H1 (cell line): ENCODE measurements at regions not wholly inside any gene's neighbourhood (a gene's known extent, or its start where the extent isn't known, plus 50 kb on each side); places are given as distances from the start of the nearest gene placed in this dataset.

Experiments used
- CTCF ChIA-PET: fragments of 300-600 bp; sonication (Branson Sonifier 250); formaldehyde crosslinking; loops from one replicate; lab custom pipeline; 2021; ENCODE audit not compliant: partially characterized antibody; lab: Charles Lee
- POLR2A ChIA-PET: fragments of 300-600 bp; sonication (Branson Sonifier 250); formaldehyde crosslinking; loops from one replicate; lab custom pipeline; 2021; ENCODE audit warnings: inconsistent platforms; ENCODE audit not compliant: partially characterized antibody; lab: Charles Lee
- DNase-seq, 2 experiments: peaks; one replicate each; pipeline versions ENCODE4 v3.0.0 to v3.0.0-alpha.2; 2010 to 2022; ENCODE audit warnings: low spot score in 2 of 2, low read depth in 1 of 2, mixed read lengths in 1 of 2
- FAIRE-seq: peaks from 2 replicates; lab custom pipeline; 2011; peaks lifted over from hg19 to GRCh38; lab: Jason Lieb, UNC
- H2AFZ ChIP-seq: 2 replicates; pipeline ENCODE4 v1.8.1; 2012; ENCODE audit warnings: low read length, inconsistent platforms
- H2AK5ac ChIP-seq: 2 replicates; pipeline ENCODE4 v1.6.1; 2013; ENCODE audit warnings: low read depth, low read length
- H2BK120ac ChIP-seq: replicated peaks from 2 replicates; pipeline ENCODE3; 2013; ENCODE audit warnings: low read depth, low read length, inconsistent platforms
- H2BK12ac ChIP-seq: 2 replicates; pipeline ENCODE4 v1.6.1; 2013; ENCODE audit warnings: low read depth, low read length
- H2BK15ac ChIP-seq: 2 replicates; pipeline ENCODE4 v1.6.1; 2013; ENCODE audit warnings: low read length
- H2BK20ac ChIP-seq: 2 replicates; pipeline ENCODE4 v1.6.1; 2013; ENCODE audit warnings: low read length
- H2BK5ac ChIP-seq: 2 replicates; pipeline ENCODE4 v1.6.1; 2013; ENCODE audit warnings: low read depth, low read length
- H3K14ac ChIP-seq: 2 replicates; pipeline ENCODE4 v1.6.1; 2013; ENCODE audit warnings: inconsistent platforms; ENCODE audit not compliant: insufficient read length
- H3K18ac ChIP-seq: 2 replicates; pipeline ENCODE4 v1.6.1; 2013; ENCODE audit warnings: low read length; ENCODE audit errors: extremely low read depth
- H3K23ac ChIP-seq: 2 replicates; pipeline ENCODE4 v1.6.1; 2013; ENCODE audit warnings: inconsistent platforms; ENCODE audit not compliant: insufficient read length
- H3K23me2 ChIP-seq: 2 replicates; pipeline ENCODE4 v1.6.1; 2013; ENCODE audit warnings: low read depth, low read length
- H3K27ac ChIP-seq: 2 replicates; pipeline ENCODE4 v1.6.1; 2011; ENCODE audit warnings: low read depth, low read length, inconsistent platforms
- H3K27me3 ChIP-seq, 4 experiments: replicated peaks in 1 of 4; 1 replicate in 1 of 4; 2 replicates in 3 of 4; pipeline versions ENCODE4 v1.6.1 to v1.8.1; 2011 to 2013; ENCODE audit warnings: low read length in 3 of 4, mild to moderate bottlenecking in 3 of 4, inconsistent platforms in 2 of 4, mixed read lengths in 2 of 4, moderate library complexity in 1 of 4; ENCODE audit not compliant: control insufficient read depth in 3 of 4, insufficient read depth in 3 of 4; ENCODE audit errors: extremely low read depth in 1 of 4
- H3K36me3 ChIP-seq, 4 experiments: 2 replicates each; pipeline versions ENCODE4 v1.6.1 to v1.8.1; 2011 to 2013; ENCODE audit warnings: mild to moderate bottlenecking in 4 of 4, low read length in 3 of 4, moderate library complexity in 2 of 4, control low read depth in 1 of 4, inconsistent platforms in 1 of 4; ENCODE audit not compliant: insufficient read depth in 4 of 4, control insufficient read depth in 2 of 4
- H3K4ac ChIP-seq: replicated peaks from 2 replicates; pipeline ENCODE3; 2013; ENCODE audit warnings: low read length, low read depth, mixed read lengths, inconsistent platforms; ENCODE audit not compliant: insufficient read length
- H3K4me1 ChIP-seq, 4 experiments: replicated peaks in 1 of 4; 1 replicate in 1 of 4; 2 replicates in 3 of 4; pipeline versions ENCODE4 v1.6.1 to v1.8.1; 2011 to 2013; ENCODE audit warnings: low read length in 3 of 4, inconsistent platforms in 2 of 4, mixed read lengths in 1 of 4; ENCODE audit not compliant: insufficient read depth in 4 of 4, control insufficient read depth in 3 of 4
- H3K4me2 ChIP-seq, 2 experiments: 2 replicates each; pipeline versions ENCODE4 v1.6.1 to v1.8.1; 2011 to 2013; ENCODE audit warnings: low read depth in 2 of 2, low read length in 2 of 2, control low read depth in 1 of 2, inconsistent platforms in 1 of 2, mild to moderate bottlenecking in 1 of 2; ENCODE audit not compliant: insufficient read depth in 1 of 2
- H3K4me3 ChIP-seq, 4 experiments: fragments of 200-600, 300-600 bp in 1 of 4; sonication (generic), shearing (Covaris generic), sonication (Bioruptor Twin) in 1 of 4; 2 replicates each; pipeline versions ENCODE4 v1.5.1 to v1.8.1; 2011 to 2016; ENCODE audit warnings: low read length in 4 of 4, low read depth in 3 of 4, control low read depth in 2 of 4, inconsistent platforms in 2 of 4, mild to moderate bottlenecking in 2 of 4, mixed read lengths in 1 of 4, moderate library complexity in 1 of 4; ENCODE audit not compliant: insufficient read depth in 2 of 4; ENCODE audit errors: extremely low read depth in 1 of 4
- H3K56ac ChIP-seq: replicated peaks from 2 replicates; pipeline ENCODE3; 2013; ENCODE audit warnings: low read depth, mild to moderate bottlenecking, mixed read lengths, low read length, inconsistent platforms; ENCODE audit not compliant: insufficient read length
- H3K79me1 ChIP-seq: 2 replicates; pipeline ENCODE4 v1.6.1; 2013; ENCODE audit warnings: low read depth, low read length, control low read depth
- H3K79me2 ChIP-seq, 2 experiments: 2 replicates each; pipeline versions ENCODE4 v1.6.1 to v1.8.1; 2012 to 2013; ENCODE audit warnings: low read length in 2 of 2, mild to moderate bottlenecking in 2 of 2, inconsistent platforms in 1 of 2; ENCODE audit not compliant: insufficient read depth in 2 of 2, control insufficient read depth in 1 of 2
- H3K9ac ChIP-seq, 4 experiments: replicated peaks in 1 of 4; 1 replicate in 1 of 4; 2 replicates in 3 of 4; pipeline versions ENCODE4 v1.6.1 to v1.8.1; 2011 to 2013; ENCODE audit warnings: low read depth in 3 of 4, low read length in 3 of 4, control low read depth in 2 of 4, mild to moderate bottlenecking in 2 of 4, moderate library complexity in 2 of 4, inconsistent platforms in 1 of 4; ENCODE audit errors: extremely low read depth in 1 of 4
- H3K9me3 ChIP-seq, 2 experiments: 2 replicates each; pipeline versions ENCODE4 v1.6.1 to v1.8.1; 2012 to 2013; ENCODE audit warnings: mild to moderate bottlenecking in 2 of 2, moderate library complexity in 2 of 2, control low read depth in 1 of 2, inconsistent platforms in 1 of 2, low read depth in 1 of 2, low read length in 1 of 2, mixed read lengths in 1 of 2; ENCODE audit not compliant: insufficient read depth in 2 of 2
- H4K20me1 ChIP-seq, 2 experiments: replicated peaks in 1 of 2; 2 replicates each; pipeline versions ENCODE3 to v1.8.1; 2011 to 2013; ENCODE audit warnings: inconsistent platforms in 2 of 2, low read length in 2 of 2, mild to moderate bottlenecking in 1 of 2; ENCODE audit not compliant: insufficient read depth in 2 of 2, control insufficient read depth in 1 of 2
- H4K5ac ChIP-seq: 2 replicates; pipeline ENCODE4 v1.6.1; 2013; ENCODE audit warnings: low read length, low read depth, mixed read lengths, inconsistent platforms; ENCODE audit not compliant: insufficient read length
- H4K8ac ChIP-seq: 2 replicates; pipeline ENCODE4 v1.8.0; 2013; ENCODE audit warnings: mild to moderate bottlenecking, moderate library complexity, low read length, inconsistent platforms; ENCODE audit not compliant: insufficient read depth; ENCODE audit errors: extremely low read depth
- H4K91ac ChIP-seq: replicated peaks from 2 replicates; pipeline ENCODE3; 2013; ENCODE audit warnings: low read length, mixed read lengths, inconsistent platforms; ENCODE audit not compliant: insufficient read length
- ASH2L ChIP-seq: fragments of 200-600, 300-600 bp; sonication (generic); IDR thresholded peaks from one replicate; pipeline ENCODE4 v1.7.1; 2017; ENCODE audit warnings: low read length
- CEBPB ChIP-seq: IDR thresholded peaks from 2 replicates; pipeline ENCODE4 v1.6.1; 2012; ENCODE audit warnings: low read depth, low read length
- CHD2 ChIP-seq: IDR thresholded peaks from 2 replicates; pipeline ENCODE4 v1.6.1; 2012; ENCODE audit warnings: low read length, improper control_type of control experiment
- CREB1 ChIP-seq: IDR thresholded peaks from 2 replicates; pipeline ENCODE4 v1.6.1; 2012; ENCODE audit warnings: inconsistent platforms
- EP300 ChIP-seq, 2 experiments: IDR thresholded peaks; 1 replicate in 1 of 2; 2 replicates in 1 of 2; pipeline ENCODE4 v1.6.1; 2011 to 2012; ENCODE audit warnings: low read depth in 2 of 2, low read length in 2 of 2, mild to moderate bottlenecking in 2 of 2, borderline replicate concordance in 1 of 2, inconsistent platforms in 1 of 2, moderate library complexity in 1 of 2
- HDAC2 ChIP-seq, 2 experiments: fragments of 300-600 bp in 1 of 2; sonication (generic) in 1 of 2; IDR thresholded peaks; 2 replicates each; pipeline ENCODE4 v1.6.1; 2011 to 2012; ENCODE audit warnings: low read depth in 2 of 2, low read length in 2 of 2, mild to moderate bottlenecking in 2 of 2, moderate library complexity in 2 of 2, borderline replicate concordance in 1 of 2, inconsistent platforms in 1 of 2
- HDAC6 ChIP-seq: IDR thresholded peaks from one replicate; pipeline ENCODE4 v1.7.1; 2012; ENCODE audit warnings: low read depth, mild to moderate bottlenecking, inconsistent platforms, low read length, moderate library complexity
- NANOG ChIP-seq: IDR thresholded peaks from 2 replicates; pipeline ENCODE4 v1.6.1; 2011; ENCODE audit warnings: low read length, low read depth, mild to moderate bottlenecking, inconsistent platforms; ENCODE audit not compliant: insufficient read depth, poor library complexity, severe bottlenecking
- PHF8 ChIP-seq: fragments of 200-600 bp; sonication (generic); conservative IDR thresholded peaks from 2 replicates; pipeline ENCODE4 v1.7.1; 2012; ENCODE audit warnings: low read depth, mild to moderate bottlenecking, inconsistent platforms, low read length, moderate library complexity
- SP1 ChIP-seq: IDR thresholded peaks from 2 replicates; pipeline ENCODE4 v1.6.1; 2011; ENCODE audit warnings: low read depth, low read length
- SRF ChIP-seq: IDR thresholded peaks from 2 replicates; pipeline ENCODE4 v1.6.1; 2011; ENCODE audit warnings: mild to moderate bottlenecking, low read depth, low read length, moderate library complexity
- TBP ChIP-seq: IDR thresholded peaks from 2 replicates; pipeline ENCODE4 v1.6.1; 2011; ENCODE audit warnings: low read depth, low read length, improper control_type of control experiment
- WGBS, 2 experiments: shearing (Covaris generic) in 1 of 2; methylation state at CpG; one replicate each; pipeline versions ENCODE4 v1.1.6 to v1.1.7; 2013 to 2015; ENCODE audit warnings: low lambda C conversion rate in 2 of 2, mixed read lengths in 2 of 2, inconsistent platforms in 1 of 2, low coverage in 1 of 2, missing lambda C conversion rate in 1 of 2; ENCODE audit not compliant: insufficient replicate concordance in 2 of 2, insufficient coverage in 1 of 2, insufficient read length in 1 of 2; ENCODE audit errors: extremely low coverage in 1 of 2, missing lambda C conversion rate in 1 of 2; 5-methylcytosine and 5-hydroxymethylcytosine counted together
- TF ChIP-seq, protein P1 (sequence below): IDR thresholded peaks from 2 replicates; pipeline ENCODE4 v1.6.1; 2011; ENCODE audit warnings: low read length, improper control_type of control experiment

DNA sequence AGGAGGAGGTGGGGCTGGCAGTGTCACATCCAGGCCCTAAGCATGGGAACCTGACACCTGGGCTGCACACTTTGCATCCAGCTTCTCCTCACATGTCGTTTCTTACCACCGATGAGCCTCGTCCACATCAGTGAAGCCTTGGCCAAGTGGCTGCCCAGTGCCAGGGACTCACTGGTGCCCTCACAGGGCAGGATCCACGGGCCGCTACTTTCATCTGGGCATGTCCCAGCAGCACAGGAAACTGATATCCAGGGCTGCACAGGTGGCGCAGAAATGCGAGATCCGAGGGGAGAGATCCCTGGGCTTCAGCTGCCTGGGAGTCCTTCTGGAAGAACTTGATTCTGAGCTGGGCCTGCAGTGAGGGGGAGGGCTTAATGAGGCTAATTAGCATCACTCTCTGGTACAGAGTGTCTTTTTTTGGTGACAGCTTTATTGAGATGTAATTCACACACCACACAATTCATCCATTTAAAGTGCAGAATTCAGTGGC, 291.6 kb upstream of the HDAC4 start:
- Histone ChIP-seq H3K79me1 (no peaks in the 10 kb centered on the region), H2AFZ (no peak overlapping the region), H3K4me1 (peaks cover 0 to 6% (median 4%) of the 10 kb centered on the region in 4 experiments; a peak in 3 of 7 replicates), H3K79me2 (no peaks in the 10 kb centered on the region), H4K5ac (no peak overlapping the region), H3K4me2 (no peak overlapping the region), H4K91ac (no peak overlapping the region), H4K8ac (no peak overlapping the region), H2BK5ac (no peak overlapping the region), H2BK120ac (no peak overlapping the region), H2BK15ac (no peak overlapping the region), H3K9me3 (no peaks in the 10 kb centered on the region), H3K14ac (no peak overlapping the region), H3K4ac (no peak overlapping the region), H3K27me3 (no peaks in the 10 kb centered on the region), H3K4me3 (no peak overlapping the region), H3K23ac (no peak overlapping the region), H3K18ac (no peak overlapping the region), H3K56ac (no peak overlapping the region), H3K9ac (no peak overlapping the region), H4K20me1 (no peaks in the 10 kb centered on the region), H2BK20ac (no peak overlapping the region), H3K23me2 (no peaks in the 10 kb centered on the region), H2BK12ac (no peak overlapping the region), H3K36me3 (no peaks in the 10 kb centered on the region), H2AK5ac (no peak overlapping the region), H3K27ac (no peak overlapping the region)
- ChIA-PET POLR2A (no interaction called here), CTCF (no interaction called here)
- 92% methylated on average over 7 of the region's 8 CpGs; no CpG with 5 or more reads in 1 of the 2 experiments for WGBS, 2 experiments
- FAIRE-seq, result no peak
- DNase-seq, result no peak
- TF ChIP-seq CREB1 (no peak), CHD2 (no peak), TBP (no peak), NANOG (no peak), HDAC2 (IDR thresholded peaks at IDR 0.05; ENCODE audit: borderline replicate concordance in 1 of 2, low read depth in 2 of 2, low read length in 2 of 2) (no peak), CEBPB (no peak), ASH2L (no peak), PHF8 (no peak), SRF (no peak), HDAC6 (no peak), SP1 (no peak), EP300 (IDR thresholded peaks at IDR 0.05; ENCODE audit: borderline replicate concordance in 1 of 2, low read depth in 2 of 2, low read length in 2 of 2) (no peak)
- TF ChIP-seq, protein P1, sequence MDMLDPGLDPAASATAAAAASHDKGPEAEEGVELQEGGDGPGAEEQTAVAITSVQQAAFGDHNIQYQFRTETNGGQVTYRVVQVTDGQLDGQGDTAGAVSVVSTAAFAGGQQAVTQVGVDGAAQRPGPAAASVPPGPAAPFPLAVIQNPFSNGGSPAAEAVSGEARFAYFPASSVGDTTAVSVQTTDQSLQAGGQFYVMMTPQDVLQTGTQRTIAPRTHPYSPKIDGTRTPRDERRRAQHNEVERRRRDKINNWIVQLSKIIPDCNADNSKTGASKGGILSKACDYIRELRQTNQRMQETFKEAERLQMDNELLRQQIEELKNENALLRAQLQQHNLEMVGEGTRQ, result no peak
